Erythroblast (primary cell): ENCODE measurements at regions not wholly inside any gene's neighbourhood (a gene's known extent, or its start where the extent isn't known, plus 50 kb on each side); places are given as distances from the start of the nearest gene placed in this dataset.

Experiments
- GATA1 ChIP-seq: IDR thresholded peaks from 2 replicates; pipeline ENCODE4 v1.6.1; 2011; ENCODE audit warnings: low read depth, mild to moderate bottlenecking, control low read depth, low read length, moderate library complexity
- POLR2A ChIP-seq: IDR thresholded peaks from 2 replicates; pipeline ENCODE4 v1.6.1; 2011; ENCODE audit warnings: mild to moderate bottlenecking, low read length

DNA sequence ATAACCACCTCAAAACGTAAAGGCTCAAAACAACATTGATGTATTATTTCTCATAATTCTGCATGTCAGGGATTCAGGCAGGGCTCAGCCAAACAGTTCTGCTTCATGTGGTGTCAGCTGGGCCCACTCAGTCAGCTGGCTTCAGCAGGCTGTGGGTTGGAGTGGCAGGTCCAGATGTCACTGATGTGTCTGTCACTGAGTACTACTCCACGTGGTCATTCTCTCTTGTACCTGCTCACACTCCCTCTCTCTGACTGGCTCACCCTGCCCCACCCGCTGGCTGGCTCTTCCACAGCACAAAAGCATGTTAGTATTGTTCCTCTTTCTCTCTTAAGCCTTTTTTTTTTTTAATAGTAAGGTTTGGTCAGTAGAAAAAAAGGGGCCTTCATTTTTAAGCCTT is 182.4 kb downstream of the DICER1 start:
- TF ChIP-seq POLR2A, result no peak
- no peak for TF ChIP-seq GATA1
